Kidney (tissue), 13 donors: ENCODE measurements at regions not wholly inside any gene's neighbourhood (a gene's known extent, or its start where the extent isn't known, plus 50 kb on each side); places are given as distances from the start of the nearest gene placed in this dataset.
"Not testable (repeated sequence)": the region's sequence is repeated elsewhere in the genome, so short reads cannot be mapped to it uniquely, and the experiment has no call there.

ENCODE experiments used
- DNase-seq, 5 donors: peaks; one replicate each; pipeline ENCODE4 v3.0.0-alpha.2; 2013 to 2020
- FAIRE-seq: peaks from 2 replicates; lab custom pipeline; 2012; peaks lifted over from hg19 to GRCh38; lab: Jason Lieb, UNC
- H3K27ac ChIP-seq, 2 donors: one replicate each; pipeline ENCODE4 v1.7.0; 2013; ENCODE audit warnings: low read depth in 2 of 2, low read length in 2 of 2, inconsistent platforms in 1 of 2
- H3K27me3 ChIP-seq: one replicate; pipeline ENCODE4 v1.7.1; 2013; ENCODE audit warnings: low read length, inconsistent platforms; ENCODE audit not compliant: control insufficient read depth, insufficient read depth
- H3K36me3 ChIP-seq, 3 donors: one replicate each; pipeline versions ENCODE4 v1.7.0 to v1.7.1; 2013; ENCODE audit warnings: low read length in 3 of 3, control low read depth in 1 of 3, inconsistent platforms in 1 of 3; ENCODE audit not compliant: insufficient read depth in 3 of 3, control insufficient read depth in 2 of 3
- H3K4me1 ChIP-seq, 3 donors: one replicate each; pipeline versions ENCODE4 v1.7.0 to v1.7.1; 2013; ENCODE audit warnings: low read length in 3 of 3, inconsistent platforms in 1 of 3, low read depth in 1 of 3; ENCODE audit not compliant: control insufficient read depth in 2 of 3, insufficient read depth in 2 of 3
- H3K4me3 ChIP-seq, 3 donors: one replicate each; pipeline versions ENCODE4 v1.7.0 to v1.8.1; 2013; ENCODE audit warnings: low read length in 3 of 3, control low read depth in 1 of 3, inconsistent platforms in 1 of 3
- H3K9ac ChIP-seq, 3 donors: one replicate each; pipeline versions ENCODE4 v1.7.0 to v1.7.1; 2013; ENCODE audit warnings: low read length in 3 of 3, control low read depth in 1 of 3, inconsistent platforms in 1 of 3
- H3K9me3 ChIP-seq, 3 donors: one replicate each; pipeline versions ENCODE4 v1.7.0 to v1.7.1; 2013; ENCODE audit warnings: low read length in 3 of 3, control low read depth in 1 of 3, inconsistent platforms in 1 of 3; ENCODE audit not compliant: control insufficient read depth in 2 of 3, insufficient read depth in 1 of 3
- intact Hi-C: fragments of 100-400 bp; cut with DNase I; formaldehyde crosslinking; loops from one replicate; pipeline ENCODE4 v1.11.1; 2022
- TF ChIP-seq, protein P1 (sequence below): IDR thresholded peaks from 3 replicates; pipeline ENCODE4 v1.5.1; 2012; ENCODE audit warnings: mild to moderate bottlenecking, moderate library complexity, borderline replicate concordance; ENCODE audit not compliant: insufficient read depth; ENCODE audit errors: extremely low read depth
- donor health status: control.
- donor health status: control.
- donor health status: control.
- donor health status: control.
- donor health status: control.
- donor health status: DM: yes; HTN: yes; CAD: no.
- donor health status: Normal renal cell carcinoma (clear cell type).

- Histone ChIP-seq H3K27me3 (no peaks in the 10 kb centered on the region), H3K36me3 (no peaks in the 10 kb centered on the region), H3K9me3 (no peaks in the 10 kb centered on the region), H3K27ac (no peak overlapping the region), H3K9ac (no peak overlapping the region), H3K4me1 (no peaks in the 10 kb centered on the region), H3K4me3 (no peak overlapping the region)
- TF ChIP-seq, protein P1, sequence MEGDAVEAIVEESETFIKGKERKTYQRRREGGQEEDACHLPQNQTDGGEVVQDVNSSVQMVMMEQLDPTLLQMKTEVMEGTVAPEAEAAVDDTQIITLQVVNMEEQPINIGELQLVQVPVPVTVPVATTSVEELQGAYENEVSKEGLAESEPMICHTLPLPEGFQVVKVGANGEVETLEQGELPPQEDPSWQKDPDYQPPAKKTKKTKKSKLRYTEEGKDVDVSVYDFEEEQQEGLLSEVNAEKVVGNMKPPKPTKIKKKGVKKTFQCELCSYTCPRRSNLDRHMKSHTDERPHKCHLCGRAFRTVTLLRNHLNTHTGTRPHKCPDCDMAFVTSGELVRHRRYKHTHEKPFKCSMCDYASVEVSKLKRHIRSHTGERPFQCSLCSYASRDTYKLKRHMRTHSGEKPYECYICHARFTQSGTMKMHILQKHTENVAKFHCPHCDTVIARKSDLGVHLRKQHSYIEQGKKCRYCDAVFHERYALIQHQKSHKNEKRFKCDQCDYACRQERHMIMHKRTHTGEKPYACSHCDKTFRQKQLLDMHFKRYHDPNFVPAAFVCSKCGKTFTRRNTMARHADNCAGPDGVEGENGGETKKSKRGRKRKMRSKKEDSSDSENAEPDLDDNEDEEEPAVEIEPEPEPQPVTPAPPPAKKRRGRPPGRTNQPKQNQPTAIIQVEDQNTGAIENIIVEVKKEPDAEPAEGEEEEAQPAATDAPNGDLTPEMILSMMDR: no peak
- FAIRE-seq: no peak
- peak in 3 of 5 donors; percentile 15 to 70 (median 22) for DNase-seq
- intact Hi-C loops: no loop called here
These were observed 249.9 kb downstream of the SHOX2 start for GRCh38 chr3:157856078-157856939.

DNA sequence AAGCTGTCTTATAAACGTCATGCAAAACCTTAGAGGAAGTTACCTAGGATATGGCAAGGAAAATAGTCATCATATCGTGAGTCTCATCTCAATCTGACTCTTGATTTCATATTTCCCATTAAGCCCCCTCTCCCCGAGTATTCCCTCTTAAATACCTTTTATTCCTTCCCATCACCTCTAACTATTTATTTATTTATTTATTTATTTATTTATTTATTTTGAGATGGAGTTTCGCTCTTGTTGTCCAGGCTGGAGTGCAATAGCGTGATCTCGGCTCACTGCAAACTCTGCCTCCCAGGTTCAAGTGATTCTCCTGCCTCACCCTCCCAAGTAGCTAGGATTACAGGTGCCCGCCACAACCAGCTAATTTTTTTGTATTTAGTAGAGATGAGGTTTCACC is 260.4 kb downstream of the SHOX2 start:
- intact Hi-C loops, H3K27ac ChIP-seq, H3K9me3 ChIP-seq, H3K27me3 ChIP-seq, FAIRE-seq, H3K36me3 ChIP-seq, H3K9ac ChIP-seq, H3K4me3 ChIP-seq, H3K4me1 ChIP-seq, DNase-seq: not testable (repeated sequence)

GRCh38 chr3:157844800-157845565 is 261.2 kb downstream of the SHOX2 start:
- no peaks in the 10 kb centered on the region for H3K27me3 ChIP-seq
- H3K4me1 ChIP-seq: no peaks in the 10 kb centered on the region
- DNase-seq: no peak
- no peak for FAIRE-seq
- no peak overlapping the region for H3K4me3 ChIP-seq
- TF ChIP-seq, protein P1: no peak
- no peak overlapping the region for H3K27ac ChIP-seq
- intact Hi-C loops: no loop called here
- no peaks in the 10 kb centered on the region for H3K9me3 ChIP-seq
- H3K9ac ChIP-seq: no peak overlapping the region
- no peaks in the 10 kb centered on the region for H3K36me3 ChIP-seq

GRCh38 chr3:157844216-157844615 is 262.0 kb downstream of the SHOX2 start:
- TF ChIP-seq, protein P1: no peak
- Histone ChIP-seq H3K36me3 (no peaks in the 10 kb centered on the region), H3K27ac (no peak overlapping the region), H3K4me1 (no peaks in the 10 kb centered on the region), H3K9ac (no peak overlapping the region), H3K4me3 (no peak overlapping the region), H3K9me3 (no peaks in the 10 kb centered on the region), H3K27me3 (no peaks in the 10 kb centered on the region)
- FAIRE-seq (no peak), DNase-seq (no peak)
- intact Hi-C loops: no loop called here
